Neural progenitor cell (in vitro differentiated cells): ENCODE measurements at regions not wholly inside any gene's neighbourhood (a gene's known extent, or its start where the extent isn't known, plus 50 kb on each side); places are given as distances from the start of the nearest gene placed in this dataset.
A peak's percentile ranks its signal among the peaks of the same experiment; 100 is the strongest.

ENCODE experiments used
- DNase-seq: peaks from one replicate; pipeline ENCODE4 v3.0.0-alpha.2; 2016; ENCODE audit warnings: low spot score
- H2AFZ ChIP-seq: fragments of 200-600 bp; sonication (generic); replicated peaks from 2 replicates; pipeline ENCODE4 v1.6.1; 2016; ENCODE audit warnings: antibody characterized with exemption
- H3F3A ChIP-seq: fragments of 200-600 bp; sonication (generic); 2 replicates; pipeline ENCODE4 v1.6.1; 2016; ENCODE audit warnings: antibody characterized with exemption, low read depth
- H3K27ac ChIP-seq: fragments of 200-600 bp; sonication (generic); 2 replicates; pipeline ENCODE4 v1.5.1; 2016; ENCODE audit warnings: mild to moderate bottlenecking
- H3K27me3 ChIP-seq: fragments of 200-600 bp; sonication (generic); 2 replicates; pipeline ENCODE4 v1.6.1; 2016; ENCODE audit warnings: mild to moderate bottlenecking, moderate library complexity
- H3K36me3 ChIP-seq: fragments of 200-600 bp; sonication (generic); 2 replicates; pipeline ENCODE4 v1.5.1; 2016
- H3K4me1 ChIP-seq: fragments of 200-600 bp; sonication (generic); 2 replicates; pipeline ENCODE4 v1.6.1; 2016; ENCODE audit warnings: mixed run types
- H3K4me2 ChIP-seq: fragments of 200-600 bp; sonication (generic); 2 replicates; pipeline ENCODE4 v1.6.1; 2016
- H3K4me3 ChIP-seq: fragments of 200-600 bp; sonication (generic); 2 replicates; pipeline ENCODE4 v1.5.1; 2016
- H3K79me2 ChIP-seq: fragments of 200-600 bp; sonication (generic); 2 replicates; pipeline ENCODE4 v1.6.1; 2016; ENCODE audit warnings: low read depth
- H3K9ac ChIP-seq: fragments of 200-600 bp; sonication (generic); 2 replicates; pipeline ENCODE4 v1.6.1; 2016
- H3K9me3 ChIP-seq: fragments of 200-600 bp; sonication (generic); 2 replicates; pipeline ENCODE4 v1.5.1; 2016; ENCODE audit warnings: low read depth
- H4K20me1 ChIP-seq: fragments of 200-600 bp; sonication (generic); 2 replicates; pipeline ENCODE4 v1.6.1; 2016; ENCODE audit warnings: low read depth
- H3K27ac Mint-ChIP-seq: 3 replicates; pipeline ENCODE4 v1.8.0; 2021; ENCODE audit warnings: mixed read lengths
- H3K27me3 Mint-ChIP-seq: 2 replicates; pipeline ENCODE4 v1.8.0; 2022; ENCODE audit warnings: low read depth, mild to moderate bottlenecking, inconsistent platforms, moderate library complexity, mixed read lengths; ENCODE audit not compliant: insufficient read depth
- H3K36me3 Mint-ChIP-seq: 3 replicates; pipeline ENCODE4 v1.8.0; 2021; ENCODE audit warnings: mixed read lengths
- H3K4me1 Mint-ChIP-seq: 3 replicates; pipeline ENCODE4 v1.8.0; 2021; ENCODE audit warnings: mixed read lengths
- H3K4me3 Mint-ChIP-seq: 3 replicates; pipeline ENCODE4 v1.8.0; 2021; ENCODE audit warnings: mild to moderate bottlenecking, moderate library complexity, mixed read lengths
- H3K9me3 Mint-ChIP-seq: 3 replicates; pipeline ENCODE4 v1.8.0; 2020; ENCODE audit warnings: mixed read lengths
- EZH2 ChIP-seq: fragments of 200-600 bp; sonication (generic); IDR thresholded peaks from 2 replicates; pipeline ENCODE4 v1.6.1; 2017; ENCODE audit warnings: antibody characterized with exemption, mild to moderate bottlenecking, moderate library complexity
- EZH2phosphoT487 ChIP-seq: fragments of 200-600 bp; sonication (generic); IDR thresholded peaks from 2 replicates; pipeline ENCODE4 v1.6.1; 2017; ENCODE audit warnings: antibody characterized with exemption
- TF ChIP-seq, protein P1 (sequence below): fragments of 200-600 bp; sonication (generic); IDR thresholded peaks from 2 replicates; pipeline ENCODE4 v1.5.1; 2017; ENCODE audit warnings: antibody characterized with exemption, mild to moderate bottlenecking

DNA sequence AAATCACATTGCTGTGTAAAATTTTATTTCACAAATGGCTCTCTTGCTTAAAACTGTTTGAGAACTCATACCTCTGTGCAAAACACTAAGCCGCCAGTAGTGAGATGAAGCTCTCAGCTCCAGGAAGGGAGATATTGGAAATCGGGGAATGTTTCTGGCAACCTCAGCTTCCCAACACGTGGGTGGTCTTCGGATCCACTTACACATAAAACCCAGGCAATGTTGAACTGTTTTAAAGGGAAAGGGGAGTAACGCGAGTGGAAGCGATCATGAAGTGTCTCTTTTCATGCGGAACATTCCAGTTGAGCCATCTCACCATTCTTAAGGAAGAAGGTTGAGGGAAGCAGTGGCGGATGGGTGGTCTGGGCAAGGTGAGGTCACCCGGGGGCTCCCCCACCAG is 136.8 kb downstream of the ASB1 start:
- no peaks in the 10 kb centered on the region for H3K4me1 ChIP-seq
- no peaks in the 10 kb centered on the region for H4K20me1 ChIP-seq
- H3K4me3 ChIP-seq = no peak overlapping the region
- H3K4me2 ChIP-seq = no peak overlapping the region
- no peak for DNase-seq
- H3K9ac ChIP-seq = no peak overlapping the region
- Mint-ChIP-seq H3K4me1 (peaks cover 9% of the 10 kb centered on the region), H3K9me3 (no peaks in the 10 kb centered on the region), H3K27ac (no peak overlapping the region), H3K36me3 (no peaks in the 10 kb centered on the region), H3K27me3 (peaks cover 2% of the 10 kb centered on the region), H3K4me3 (no peak overlapping the region)
- no peaks in the 10 kb centered on the region for H3K79me2 ChIP-seq
- no peaks in the 10 kb centered on the region for H3K9me3 ChIP-seq
- no peaks in the 10 kb centered on the region for H3F3A ChIP-seq
- no peaks in the 10 kb centered on the region for H3K27me3 ChIP-seq
- H3K27ac ChIP-seq = no peak overlapping the region
- no peak overlapping the region for H2AFZ ChIP-seq
- no peaks in the 10 kb centered on the region for H3K36me3 ChIP-seq
- TF ChIP-seq EZH2phosphoT487 (no peak), EZH2 (no peak)

DNA sequence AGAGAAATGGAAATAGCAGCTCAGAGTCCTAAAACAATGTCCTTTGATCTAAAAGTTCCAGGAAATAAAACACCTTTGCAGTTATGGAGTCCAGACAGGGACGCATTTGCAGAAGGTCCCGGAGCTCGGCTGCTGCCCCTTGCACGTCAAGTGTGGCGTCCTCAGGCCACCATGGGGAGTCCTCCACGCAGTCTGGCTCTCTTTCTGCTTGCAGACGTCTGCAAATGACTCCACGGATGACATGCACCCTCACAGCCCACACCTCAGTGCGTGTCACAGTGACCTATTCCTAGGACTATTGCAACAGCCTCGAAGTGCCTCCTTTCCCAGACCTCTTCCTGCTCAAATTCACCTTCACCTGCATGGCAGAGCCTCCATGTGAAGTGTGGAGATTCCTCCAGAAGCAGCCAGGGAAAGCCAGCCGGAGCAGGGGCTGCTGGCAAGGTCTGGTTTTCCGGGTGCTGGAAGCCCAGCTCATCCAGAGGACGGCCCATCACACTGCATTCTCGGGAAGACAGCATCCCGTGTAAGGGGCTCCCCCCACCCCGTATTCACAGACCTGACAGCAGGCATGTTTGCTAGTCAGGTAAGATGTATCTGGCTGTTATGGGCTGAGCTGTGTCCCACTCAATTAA is 137.7 kb downstream of the ASB1 start:
- H2AFZ ChIP-seq = no peak overlapping the region
- H3K9ac ChIP-seq = no peak overlapping the region
- no peak overlapping the region for H3K4me2 ChIP-seq
- no peak overlapping the region for H3K4me3 ChIP-seq
- no peaks in the 10 kb centered on the region for H3K36me3 Mint-ChIP-seq
- no peak for DNase-seq
- no peaks in the 10 kb centered on the region for H3K4me1 ChIP-seq
- no peaks in the 10 kb centered on the region for H3K36me3 ChIP-seq
- H3K4me3 Mint-ChIP-seq = no peak overlapping the region
- H3K27me3 ChIP-seq = no peaks in the 10 kb centered on the region
- no peaks in the 10 kb centered on the region for H3F3A ChIP-seq
- H3K27ac ChIP-seq = no peak overlapping the region
- no peak for TF ChIP-seq EZH2phosphoT487
- no peaks in the 10 kb centered on the region for H3K9me3 ChIP-seq
- no peaks in the 10 kb centered on the region for H3K9me3 Mint-ChIP-seq
- no peaks in the 10 kb centered on the region for H3K79me2 ChIP-seq
- peaks cover 15% of the 10 kb centered on the region for H3K4me1 Mint-ChIP-seq
- peak overlapping the region; percentile 46 for H3K27ac Mint-ChIP-seq
- peaks cover 2% of the 10 kb centered on the region for H3K27me3 Mint-ChIP-seq
- no peaks in the 10 kb centered on the region for H4K20me1 ChIP-seq

DNA sequence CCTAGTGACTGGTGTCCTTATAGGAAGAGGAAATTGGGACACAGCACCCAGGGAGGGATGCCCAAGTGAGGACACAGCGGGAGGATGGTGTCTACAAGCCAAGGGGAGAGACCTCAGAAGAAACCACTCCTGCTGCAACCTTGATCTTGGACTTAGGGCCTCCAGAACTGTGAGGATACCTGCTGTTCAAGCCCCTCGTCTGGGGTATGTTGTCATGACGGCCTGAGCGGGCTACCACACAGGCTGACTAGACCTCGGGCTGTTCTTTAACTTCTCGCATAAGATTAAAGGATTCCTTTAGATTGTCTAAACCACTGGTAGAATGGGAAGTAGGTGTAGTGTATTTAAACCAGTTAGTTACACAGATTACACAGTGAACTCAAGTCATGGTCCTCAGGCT is 138.3 kb downstream of the ASB1 start:
- Histone ChIP-seq H3K9ac (no peak overlapping the region), H3K4me2 (no peak overlapping the region), H4K20me1 (no peaks in the 10 kb centered on the region), H3F3A (no peaks in the 10 kb centered on the region), H3K27me3 (no peaks in the 10 kb centered on the region), H3K79me2 (no peaks in the 10 kb centered on the region), H2AFZ (no peak overlapping the region), H3K4me3 (no peak overlapping the region), H3K4me1 (no peaks in the 10 kb centered on the region), H3K27ac (no peak overlapping the region), H3K36me3 (no peaks in the 10 kb centered on the region), H3K9me3 (no peaks in the 10 kb centered on the region)
- Mint-ChIP-seq H3K27me3 (peaks cover 2% of the 10 kb centered on the region), H3K4me3 (no peak overlapping the region), H3K27ac (no peak overlapping the region), H3K36me3 (no peaks in the 10 kb centered on the region), H3K4me1 (peaks cover 16% of the 10 kb centered on the region), H3K9me3 (no peaks in the 10 kb centered on the region)
- DNase-seq = no peak
- no peak for TF ChIP-seq EZH2
- TF ChIP-seq, protein P1, sequence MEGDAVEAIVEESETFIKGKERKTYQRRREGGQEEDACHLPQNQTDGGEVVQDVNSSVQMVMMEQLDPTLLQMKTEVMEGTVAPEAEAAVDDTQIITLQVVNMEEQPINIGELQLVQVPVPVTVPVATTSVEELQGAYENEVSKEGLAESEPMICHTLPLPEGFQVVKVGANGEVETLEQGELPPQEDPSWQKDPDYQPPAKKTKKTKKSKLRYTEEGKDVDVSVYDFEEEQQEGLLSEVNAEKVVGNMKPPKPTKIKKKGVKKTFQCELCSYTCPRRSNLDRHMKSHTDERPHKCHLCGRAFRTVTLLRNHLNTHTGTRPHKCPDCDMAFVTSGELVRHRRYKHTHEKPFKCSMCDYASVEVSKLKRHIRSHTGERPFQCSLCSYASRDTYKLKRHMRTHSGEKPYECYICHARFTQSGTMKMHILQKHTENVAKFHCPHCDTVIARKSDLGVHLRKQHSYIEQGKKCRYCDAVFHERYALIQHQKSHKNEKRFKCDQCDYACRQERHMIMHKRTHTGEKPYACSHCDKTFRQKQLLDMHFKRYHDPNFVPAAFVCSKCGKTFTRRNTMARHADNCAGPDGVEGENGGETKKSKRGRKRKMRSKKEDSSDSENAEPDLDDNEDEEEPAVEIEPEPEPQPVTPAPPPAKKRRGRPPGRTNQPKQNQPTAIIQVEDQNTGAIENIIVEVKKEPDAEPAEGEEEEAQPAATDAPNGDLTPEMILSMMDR = no peak
- no peak for TF ChIP-seq EZH2phosphoT487

DNA sequence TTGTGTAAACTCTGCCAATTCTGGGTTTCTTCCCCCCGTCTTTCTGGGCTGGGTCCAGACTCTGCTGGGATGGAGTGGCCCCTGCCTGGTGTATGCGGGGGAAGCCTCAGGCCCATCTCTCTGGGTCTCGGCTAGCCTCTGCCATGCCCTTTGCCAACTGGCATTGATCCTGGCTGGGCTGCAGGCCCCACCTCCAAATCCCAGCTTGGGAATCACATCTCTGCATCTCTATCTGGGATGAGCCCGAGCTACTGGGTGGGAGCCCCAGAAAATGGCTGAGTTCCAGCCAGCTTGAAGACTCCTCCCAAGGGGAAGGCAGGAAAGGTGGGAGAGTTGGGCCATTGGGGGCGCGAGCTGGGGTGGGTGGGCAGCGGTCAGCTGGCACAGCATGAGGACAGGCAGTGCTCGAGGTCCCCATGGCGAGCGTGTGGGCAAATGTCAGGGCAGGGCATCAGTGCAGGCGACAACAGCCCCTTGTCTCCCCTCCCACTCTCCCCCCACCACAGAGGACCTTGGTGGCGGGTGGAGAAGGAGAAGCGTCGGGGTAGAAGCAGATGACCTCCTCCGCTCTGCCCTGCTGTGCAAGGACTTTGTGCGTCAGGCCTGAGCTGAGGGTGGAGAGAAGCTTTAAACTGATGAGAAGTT is 139.4 kb downstream of the ASB1 start:
- no peaks in the 10 kb centered on the region for H3F3A ChIP-seq
- no peak overlapping the region for H3K9ac ChIP-seq
- TF ChIP-seq EZH2 = no peak
- no peaks in the 10 kb centered on the region for H3K9me3 Mint-ChIP-seq
- H2AFZ ChIP-seq = no peak overlapping the region
- no peaks in the 10 kb centered on the region for H3K27me3 Mint-ChIP-seq
- no peak overlapping the region for H3K4me3 ChIP-seq
- no peak overlapping the region for H3K4me3 Mint-ChIP-seq
- no peaks in the 10 kb centered on the region for H3K9me3 ChIP-seq
- H3K27ac Mint-ChIP-seq = no peak overlapping the region
- no peaks in the 10 kb centered on the region for H3K36me3 ChIP-seq
- H3K4me1 ChIP-seq = no peaks in the 10 kb centered on the region
- peaks cover 22% of the 10 kb centered on the region for H3K4me1 Mint-ChIP-seq
- no peak overlapping the region for H3K27ac ChIP-seq
- DNase-seq = no peak
- H3K27me3 ChIP-seq = no peaks in the 10 kb centered on the region
- H4K20me1 ChIP-seq = no peaks in the 10 kb centered on the region
- H3K4me2 ChIP-seq = no peak overlapping the region
- no peaks in the 10 kb centered on the region for H3K79me2 ChIP-seq
- H3K36me3 Mint-ChIP-seq = no peaks in the 10 kb centered on the region
